OCI-LY1 (cell line): ENCODE measurements at regions not wholly inside any gene's neighbourhood (a gene's known extent, or its start where the extent isn't known, plus 50 kb on each side); places are given as distances from the start of the nearest gene placed in this dataset.
A peak's percentile ranks its signal among the peaks of the same experiment; 100 is the strongest.

Experiments
- H2AFZ ChIP-seq: fragments of 200-600 bp; sonication (generic), shearing (Covaris generic); 2 replicates; pipeline ENCODE4 v1.6.0; 2014; ENCODE audit warnings: antibody characterized with exemption, mild to moderate bottlenecking, low read length
- H3F3A ChIP-seq: fragments of 200-600 bp; sonication (generic), shearing (Covaris generic); 2 replicates; pipeline ENCODE4 v1.6.0; 2014; ENCODE audit warnings: mild to moderate bottlenecking, antibody characterized with exemption, low read length, moderate library complexity; ENCODE audit not compliant: insufficient read depth
- H3K27ac ChIP-seq: fragments of 200-600 bp; sonication (generic); 2 replicates; pipeline ENCODE4 v1.5.1; 2014; ENCODE audit warnings: low read length, mixed run types, mild to moderate bottlenecking, low read depth; ENCODE audit not compliant: poor library complexity, severe bottlenecking
- H3K27me3 ChIP-seq: fragments of 200-600 bp; sonication (generic); 2 replicates; pipeline ENCODE4 v1.6.0; 2014; ENCODE audit warnings: antibody characterized with exemption, mild to moderate bottlenecking, low read length, moderate library complexity; ENCODE audit not compliant: insufficient read depth
- H3K36me3 ChIP-seq: fragments of 200-600 bp; sonication (generic); 2 replicates; pipeline ENCODE4 v1.6.1; 2014; ENCODE audit warnings: mild to moderate bottlenecking, antibody characterized with exemption, low read length, moderate library complexity, mixed read lengths; ENCODE audit not compliant: insufficient read depth
- H3K4me1 ChIP-seq: fragments of 200-600 bp; sonication (generic); 2 replicates; pipeline ENCODE4 v1.5.1; 2014; ENCODE audit warnings: mild to moderate bottlenecking, low read length, moderate library complexity; ENCODE audit not compliant: insufficient read depth, severe bottlenecking
- H3K4me2 ChIP-seq: fragments of 200-600 bp; sonication (generic), shearing (Covaris generic); 2 replicates; pipeline ENCODE4 v1.6.1; 2014; ENCODE audit warnings: low read length
- H3K4me3 ChIP-seq: fragments of 200-600 bp; sonication (generic); 2 replicates; pipeline ENCODE4 v1.5.1; 2014; ENCODE audit warnings: low read length, low read depth, mild to moderate bottlenecking, mixed read lengths; ENCODE audit not compliant: poor library complexity, severe bottlenecking
- H3K79me2 ChIP-seq: fragments of 200-600 bp; shearing (Covaris generic); 2 replicates; pipeline ENCODE4 v1.6.1; 2016; ENCODE audit warnings: mixed run types, low read length, mixed read lengths; ENCODE audit not compliant: insufficient read depth
- H3K9ac ChIP-seq: fragments of 200-600 bp; sonication (generic), shearing (Covaris generic); 2 replicates; pipeline ENCODE4 v1.6.1; 2014; ENCODE audit warnings: mild to moderate bottlenecking, low read length, mixed read lengths
- H3K9me2 ChIP-seq: fragments of 200-600 bp; sonication (generic), shearing (Covaris generic); 2 replicates; pipeline ENCODE4 v1.6.1; 2014; ENCODE audit warnings: low read depth, mild to moderate bottlenecking, low read length, mixed read lengths
- H3K9me3 ChIP-seq: fragments of 200-600 bp; shearing (Covaris generic); 2 replicates; pipeline ENCODE4 v1.6.1; 2014; ENCODE audit warnings: low read length, mixed read lengths
- H4K20me1 ChIP-seq: fragments of 200-600 bp; sonication (generic), shearing (Covaris generic); 2 replicates; pipeline ENCODE4 v1.6.0; 2016; ENCODE audit warnings: mild to moderate bottlenecking, low read length; ENCODE audit not compliant: insufficient read depth
- CTCF ChIP-seq: fragments of 200-600 bp; sonication (generic), shearing (Covaris generic); IDR thresholded peaks from 2 replicates; pipeline ENCODE4 v1.5.1; 2017; ENCODE audit warnings: mild to moderate bottlenecking, antibody characterized with exemption, low read length, moderate library complexity, mixed read lengths
- EZH2 ChIP-seq: fragments of 200-600 bp; sonication (generic), shearing (Covaris generic); IDR thresholded peaks from 2 replicates; pipeline ENCODE4 v1.8.0; 2017; ENCODE audit warnings: borderline replicate concordance, mixed run types, mild to moderate bottlenecking, antibody characterized with exemption, low read length, moderate library complexity, mixed read lengths

DNA sequence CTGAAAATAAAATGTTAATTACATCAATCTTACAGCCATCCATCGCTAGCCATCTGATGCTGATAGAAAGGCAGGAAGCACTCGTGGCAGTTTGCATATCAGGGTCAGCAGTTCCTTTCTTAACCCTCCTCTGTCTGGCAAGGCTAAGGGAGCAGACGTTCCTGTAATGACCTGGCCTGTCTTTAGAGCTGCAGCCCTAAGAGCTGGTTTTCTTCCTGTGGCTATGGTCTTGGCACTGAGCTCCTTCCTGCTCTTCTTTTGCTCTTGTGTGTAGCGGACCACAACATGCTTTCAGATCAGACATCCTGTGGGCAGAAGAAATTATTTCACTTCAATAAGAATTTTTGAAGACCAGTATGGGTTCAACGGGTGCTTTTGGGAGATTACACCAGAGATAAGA lies 170.4 kb downstream of the DAD1 start:
- H3K9me3 ChIP-seq: no peaks in the 10 kb centered on the region
- no peak overlapping the region for H3K9ac ChIP-seq
- H3K27ac ChIP-seq: no peak overlapping the region
- H3K4me2 ChIP-seq: peak overlapping the region; percentile 25; the same call in 1 of the 2 replicates
- no peak overlapping the region for H3K4me3 ChIP-seq
- H3K36me3 ChIP-seq: no peaks in the 10 kb centered on the region; the same call in 1 of the 2 replicates
- peaks cover 5% of the 10 kb centered on the region; the same call in 1 of the 2 replicates for H3K27me3 ChIP-seq
- no peaks in the 10 kb centered on the region for H4K20me1 ChIP-seq
- TF ChIP-seq EZH2: no peak
- no peak for TF ChIP-seq CTCF
- H3K79me2 ChIP-seq: no peaks in the 10 kb centered on the region
- no peaks in the 10 kb centered on the region for H3F3A ChIP-seq
- H3K4me1 ChIP-seq: peaks cover 21% of the 10 kb centered on the region
- no peaks in the 10 kb centered on the region for H3K9me2 ChIP-seq
- no peak overlapping the region for H2AFZ ChIP-seq

DNA sequence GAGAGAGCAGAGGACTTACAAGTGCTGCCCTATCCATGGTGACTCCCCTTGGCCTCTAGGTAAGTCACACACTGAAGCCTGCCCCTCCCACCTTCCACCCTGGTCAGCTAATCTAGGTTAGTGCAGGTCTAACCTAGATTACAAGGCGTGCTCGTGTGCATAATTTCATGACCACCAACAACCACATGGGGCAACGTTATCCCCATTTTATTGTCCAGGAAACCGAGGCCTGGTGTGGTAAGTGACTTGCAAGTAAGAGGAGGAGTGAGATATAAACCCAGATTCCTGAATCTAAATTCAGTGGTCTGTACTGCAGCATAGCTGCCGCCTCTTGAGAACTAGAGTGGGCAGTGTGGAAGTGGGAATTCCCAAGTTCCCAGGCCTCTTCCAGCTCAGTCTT lies 171.1 kb downstream of the DAD1 start:
- Histone ChIP-seq H3K4me3 (no peak overlapping the region), H3F3A (no peaks in the 10 kb centered on the region), H3K4me2 (no peak overlapping the region), H4K20me1 (no peaks in the 10 kb centered on the region), H3K27ac (no peak overlapping the region), H3K4me1 (peaks cover 21% of the 10 kb centered on the region), H3K36me3 (no peaks in the 10 kb centered on the region; the same call in 1 of the 2 replicates), H2AFZ (no peak overlapping the region), H3K79me2 (no peaks in the 10 kb centered on the region), H3K9me2 (no peaks in the 10 kb centered on the region), H3K9ac (no peak overlapping the region), H3K9me3 (no peaks in the 10 kb centered on the region), H3K27me3 (peaks cover 5% of the 10 kb centered on the region; the same call in 1 of the 2 replicates)
- TF ChIP-seq CTCF (no peak), EZH2 (no peak)

- Histone ChIP-seq H3K4me2 (no peak overlapping the region), H3K9me3 (no peaks in the 10 kb centered on the region), H2AFZ (no peak overlapping the region), H3K9ac (no peak overlapping the region), H3F3A (no peaks in the 10 kb centered on the region), H3K27ac (no peak overlapping the region), H3K4me3 (no peak overlapping the region), H3K36me3 (no peaks in the 10 kb centered on the region; the same call in 1 of the 2 replicates), H3K9me2 (no peaks in the 10 kb centered on the region), H3K79me2 (no peaks in the 10 kb centered on the region), H3K27me3 (peaks cover 5% of the 10 kb centered on the region; the same call in 1 of the 2 replicates), H3K4me1 (peaks cover 14% of the 10 kb centered on the region), H4K20me1 (no peaks in the 10 kb centered on the region)
- TF ChIP-seq CTCF: no peak
- no peak for TF ChIP-seq EZH2
These were observed 172.8 kb downstream of the DAD1 start for GRCh38 chr14:22416193-22416592.
